Spinal cord (tissue), 9 donors: ENCODE measurements at regions not wholly inside any gene's neighbourhood (a gene's known extent, or its start where the extent isn't known, plus 50 kb on each side); places are given as distances from the start of the nearest gene placed in this dataset.

Source experiments
- DNase-seq, 6 donors: peaks; one replicate each; pipeline versions ENCODE4 v3.0.0 to v3.0.0-alpha.2; 2013 to 2015; ENCODE audit warnings: low spot score in 6 of 6, low read depth in 4 of 6
- H3K27ac ChIP-seq: one replicate; pipeline ENCODE4 v1.5.1; 2013; ENCODE audit warnings: low read depth, low read length, control low read depth
- H3K27me3 ChIP-seq: one replicate; pipeline ENCODE4 v1.6.1; 2013; ENCODE audit warnings: low read length; ENCODE audit not compliant: control insufficient read depth, insufficient read depth
- H3K36me3 ChIP-seq: one replicate; pipeline ENCODE4 v1.6.1; 2013; ENCODE audit warnings: low read length; ENCODE audit not compliant: control insufficient read depth, insufficient read depth
- H3K4me1 ChIP-seq: one replicate; pipeline ENCODE4 v1.6.1; 2013; ENCODE audit warnings: low read length; ENCODE audit not compliant: control insufficient read depth, insufficient read depth
- H3K4me3 ChIP-seq: one replicate; pipeline ENCODE4 v1.5.1; 2013; ENCODE audit warnings: low read depth, low read length, control low read depth
- H3K9me3 ChIP-seq: one replicate; pipeline ENCODE4 v1.6.1; 2013; ENCODE audit warnings: low read length; ENCODE audit not compliant: control insufficient read depth, insufficient read depth
- WGBS: methylation state at CpG from one replicate; pipeline ENCODE4 v1.1.5; 2013; ENCODE audit warnings: missing lambda C conversion rate; ENCODE audit not compliant: insufficient coverage; 5-methylcytosine and 5-hydroxymethylcytosine counted together
- donor health status: healthy.

- peaks cover 3% of the 10 kb centered on the region for H3K27me3 ChIP-seq
Measured at GRCh38 chr2:10242451-10242850, 60.3 kb upstream of the HPCAL1 start.

GRCh38 chr2:10242998-10243925, 59.4 kb upstream of the HPCAL1 start:
- Histone ChIP-seq H3K9me3 (no peaks in the 10 kb centered on the region), H3K36me3 (peaks cover 3% of the 10 kb centered on the region), H3K27ac (no peak overlapping the region), H3K4me3 (no peak overlapping the region), H3K27me3 (peaks cover 3% of the 10 kb centered on the region), H3K4me1 (peaks cover 11% of the 10 kb centered on the region)
- DNase-seq, result no peak
- 83% methylated on average over 27 of the region's 28 CpGs for WGBS

More at GRCh38 chr2:10242451-10242850, 60.3 kb upstream of the HPCAL1 start:
- Histone ChIP-seq H3K4me1 (peaks cover 19% of the 10 kb centered on the region), H3K4me3 (no peak overlapping the region), H3K36me3 (peaks cover 3% of the 10 kb centered on the region), H3K27ac (no peak overlapping the region), H3K9me3 (no peaks in the 10 kb centered on the region)
- WGBS, result 92% methylated on average over 15 of the region's 15 CpGs
- DNase-seq, result no peak

- no peak overlapping the region for H3K4me3 ChIP-seq
- WGBS, result 84% methylated on average over 7 of the region's 10 CpGs
- peaks cover 2% of the 10 kb centered on the region for H3K27me3 ChIP-seq
- no peak for DNase-seq
- H3K27ac ChIP-seq, result no peak overlapping the region
- H3K4me1 ChIP-seq, result peaks cover 7% of the 10 kb centered on the region
- no peaks in the 10 kb centered on the region for H3K9me3 ChIP-seq
- H3K36me3 ChIP-seq, result peaks cover 3% of the 10 kb centered on the region
Measured at GRCh38 chr2:10243926-10244270, 58.8 kb upstream of the HPCAL1 start.

GRCh38 chr2:10245021-10245420, 57.7 kb upstream of the HPCAL1 start:
- no peaks in the 10 kb centered on the region for H3K36me3 ChIP-seq
- H3K27me3 ChIP-seq, result no peaks in the 10 kb centered on the region
- H3K9me3 ChIP-seq, result peaks cover 2% of the 10 kb centered on the region
- H3K4me3 ChIP-seq, result no peak overlapping the region
- no peaks in the 10 kb centered on the region for H3K4me1 ChIP-seq
- WGBS, result 84% methylated on average over 8 of the region's 8 CpGs
- H3K27ac ChIP-seq, result no peak overlapping the region
- no peak for DNase-seq

DNA sequence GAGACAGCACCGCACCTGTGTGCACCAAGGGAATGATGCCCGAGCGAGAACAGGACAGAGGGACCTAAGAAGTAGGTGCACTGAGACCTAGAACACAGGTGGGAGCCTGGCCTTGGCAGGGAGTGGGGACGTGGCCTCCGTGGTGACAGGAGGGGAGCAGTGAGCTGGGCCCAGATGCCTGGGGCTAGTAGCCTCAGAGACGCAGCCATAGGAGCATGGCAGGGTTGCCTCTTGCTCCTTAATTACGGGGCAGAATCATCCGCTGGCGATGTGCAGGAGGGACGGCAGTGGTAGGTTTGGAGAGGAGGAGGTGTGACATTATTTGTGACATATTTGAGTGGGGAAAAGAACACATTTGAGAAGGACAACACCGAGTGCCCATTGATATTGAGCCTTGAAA, 57.0 kb upstream of the HPCAL1 start:
- no peak for DNase-seq
- Histone ChIP-seq H3K4me3 (no peak overlapping the region), H3K4me1 (no peaks in the 10 kb centered on the region), H3K36me3 (no peaks in the 10 kb centered on the region), H3K9me3 (peaks cover 4% of the 10 kb centered on the region), H3K27ac (no peak overlapping the region), H3K27me3 (no peaks in the 10 kb centered on the region)
- WGBS, result 93% methylated on average over 11 of the region's 11 CpGs

GRCh38 chr2:10246370-10246769, 56.3 kb upstream of the HPCAL1 start:
- H3K27me3 ChIP-seq, result no peaks in the 10 kb centered on the region
- no peak for DNase-seq
- 96% methylated on average over 7 of the region's 8 CpGs for WGBS
- no peak overlapping the region for H3K4me3 ChIP-seq
- no peak overlapping the region for H3K27ac ChIP-seq
- no peaks in the 10 kb centered on the region for H3K36me3 ChIP-seq
- H3K4me1 ChIP-seq, result no peaks in the 10 kb centered on the region
- peaks cover 4% of the 10 kb centered on the region for H3K9me3 ChIP-seq

DNA sequence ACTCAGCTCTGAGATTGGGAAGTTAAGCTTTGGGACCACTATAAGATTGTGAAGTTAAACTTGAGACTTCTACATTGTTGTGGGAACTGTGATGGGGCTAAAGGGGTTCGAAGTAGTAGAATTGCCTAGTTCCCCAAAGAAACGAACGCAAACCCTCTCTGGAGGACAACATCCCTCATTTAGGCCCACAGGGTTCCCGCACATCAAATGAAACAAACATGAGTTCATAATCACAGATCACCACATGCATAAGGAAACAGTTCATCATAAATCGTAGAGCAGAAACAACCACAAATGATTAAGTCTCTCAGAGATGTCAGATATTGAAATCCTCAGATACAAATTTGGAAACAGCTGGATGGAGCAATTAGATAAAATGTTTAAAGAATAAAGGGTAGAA, 55.9 kb upstream of the HPCAL1 start:
- no peak overlapping the region for H3K27ac ChIP-seq
- no peak overlapping the region for H3K4me3 ChIP-seq
- H3K4me1 ChIP-seq, result no peaks in the 10 kb centered on the region
- no peaks in the 10 kb centered on the region for H3K27me3 ChIP-seq
- 80% methylated on average over 1 of the region's 5 CpGs for WGBS
- H3K36me3 ChIP-seq, result no peaks in the 10 kb centered on the region
- no peak for DNase-seq
- H3K9me3 ChIP-seq, result peaks cover 4% of the 10 kb centered on the region

GRCh38 chr2:10249798-10250197, 52.9 kb upstream of the HPCAL1 start:
- DNase-seq, result no peak
- Histone ChIP-seq H3K4me1 (peaks cover 4% of the 10 kb centered on the region), H3K27me3 (no peaks in the 10 kb centered on the region), H3K36me3 (no peaks in the 10 kb centered on the region), H3K27ac (no peak overlapping the region), H3K4me3 (no peak overlapping the region), H3K9me3 (peaks cover 4% of the 10 kb centered on the region)
- no CpG with 5 or more reads among the region's 1 CpG for WGBS

DNA sequence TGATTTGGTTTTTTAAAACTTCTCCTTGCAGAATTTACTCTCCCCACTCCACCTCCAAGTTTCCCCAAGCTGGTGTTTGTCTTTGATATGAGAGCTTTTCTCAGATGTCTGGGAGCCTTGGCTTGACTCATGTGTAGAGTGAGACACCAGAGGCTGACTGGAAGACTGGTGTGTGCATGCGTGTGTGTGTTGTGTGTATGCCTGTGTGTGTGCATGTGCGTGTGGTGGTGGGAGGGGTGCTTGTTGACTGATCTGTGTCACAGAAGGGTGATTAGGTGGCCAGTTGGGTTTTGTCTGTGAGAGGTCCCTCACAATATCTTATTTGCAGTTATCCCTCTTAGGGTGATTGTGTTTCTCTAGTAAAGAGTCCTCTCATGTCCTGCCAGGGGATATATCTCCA, 50.5 kb upstream of the HPCAL1 start:
- peaks cover 7% of the 10 kb centered on the region for H3K4me1 ChIP-seq
- no peak overlapping the region for H3K4me3 ChIP-seq
- H3K27ac ChIP-seq, result no peak overlapping the region
- H3K36me3 ChIP-seq, result no peaks in the 10 kb centered on the region
- DNase-seq, result no peak
- 90% methylated on average over 2 of the region's 2 CpGs for WGBS
- H3K9me3 ChIP-seq, result peaks cover 4% of the 10 kb centered on the region
- no peaks in the 10 kb centered on the region for H3K27me3 ChIP-seq

GRCh38 chr2:10252661-10253060, 50.0 kb upstream of the HPCAL1 start:
- Histone ChIP-seq H3K4me3 (no peak overlapping the region), H3K9me3 (peaks cover 4% of the 10 kb centered on the region), H3K4me1 (peaks cover 7% of the 10 kb centered on the region), H3K27me3 (no peaks in the 10 kb centered on the region), H3K27ac (no peak overlapping the region), H3K36me3 (no peaks in the 10 kb centered on the region)
- WGBS, result 92% methylated on average over 2 of the region's 3 CpGs
- DNase-seq, result no peak
